HG03565 (cell line): ENCODE measurements at regions not wholly inside any gene's neighbourhood (a gene's known extent, or its start where the extent isn't known, plus 50 kb on each side); places are given as distances from the start of the nearest gene placed in this dataset.
"Not testable (repeated sequence)": the region's sequence is repeated elsewhere in the genome, so short reads cannot be mapped to it uniquely, and the experiment has no call there.

Experiments used
- ATAC-seq: cut with Tn5 transposase; IDR thresholded peaks from one replicate; pipeline ENCODE4 v1.9.1; 2021; ENCODE audit warnings: mild to moderate bottlenecking, moderate library complexity; ENCODE audit not compliant: unreplicated experiment

DNA sequence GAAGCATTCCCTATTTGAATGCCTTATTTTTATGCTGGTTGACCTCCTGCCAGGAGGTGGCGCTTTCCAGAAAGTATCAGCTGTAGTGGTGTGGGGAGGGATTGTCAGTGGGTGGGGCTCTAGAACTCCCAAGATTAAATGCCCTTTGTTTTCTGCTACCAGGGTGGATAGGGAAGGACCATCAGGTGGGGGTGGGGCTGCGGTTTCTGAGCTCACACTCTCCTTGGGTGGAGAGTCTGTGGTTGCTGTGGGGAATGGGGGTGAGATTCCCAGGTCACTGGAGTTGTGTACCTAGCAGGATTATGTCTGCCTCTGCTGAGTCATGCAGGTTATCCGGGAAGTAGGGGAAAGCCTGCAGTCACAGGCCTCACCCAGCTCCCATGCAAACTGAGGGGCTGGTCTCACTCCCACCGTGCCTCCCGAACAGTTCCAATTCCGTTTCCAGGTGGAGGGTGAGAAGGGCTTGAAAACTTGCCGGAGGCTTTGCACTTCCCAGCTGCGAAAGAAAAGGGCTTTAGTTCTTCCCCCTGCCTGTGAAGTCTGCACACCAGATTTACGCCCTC, 68.3 kb downstream of the ALG10B start:
- no peak for ATAC-seq

DNA sequence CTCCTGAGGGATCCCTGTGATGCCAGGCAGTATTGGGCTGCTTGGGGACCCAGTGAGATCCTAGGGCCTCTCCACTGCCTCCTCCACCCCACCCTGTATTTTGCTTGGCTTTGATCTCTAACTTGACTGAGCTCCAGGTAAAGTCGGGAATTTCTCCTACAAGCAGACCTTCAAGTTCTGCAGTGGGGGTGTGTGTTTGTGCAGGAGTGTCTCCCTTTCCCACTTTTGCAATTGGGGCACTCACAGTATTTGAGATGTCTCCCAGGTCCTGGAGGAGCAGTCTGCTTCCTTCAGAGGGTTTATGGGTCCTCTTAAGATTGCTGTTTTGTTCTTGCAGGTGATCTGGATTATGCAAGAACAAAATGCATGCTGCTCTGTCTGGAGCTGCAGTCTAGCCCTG, 68.9 kb downstream of the ALG10B start:
- no peak for ATAC-seq

- ATAC-seq = peak; percentile 84
Observed at GRCh38 chr12:38386205-38386985, 69.8 kb downstream of the ALG10B start.

DNA sequence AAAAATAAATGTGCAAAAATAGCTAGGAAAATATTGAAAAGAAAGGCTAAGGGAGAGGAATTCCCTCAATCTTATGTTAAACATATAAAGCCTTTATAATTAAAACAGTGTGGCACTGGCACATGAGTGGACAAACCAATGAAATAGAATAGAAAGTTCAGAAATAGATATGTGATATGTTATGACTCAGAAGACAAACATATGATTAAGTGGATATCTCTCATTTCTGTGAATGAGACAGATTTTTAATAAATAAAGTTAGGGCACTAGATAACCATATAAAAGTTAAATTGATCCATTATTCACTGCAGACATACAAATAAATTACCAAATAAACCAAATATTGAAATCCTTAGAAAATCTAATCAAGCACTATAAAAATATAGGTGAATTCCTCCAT, 73.0 kb downstream of the ALG10B start:
- no peak for ATAC-seq

DNA sequence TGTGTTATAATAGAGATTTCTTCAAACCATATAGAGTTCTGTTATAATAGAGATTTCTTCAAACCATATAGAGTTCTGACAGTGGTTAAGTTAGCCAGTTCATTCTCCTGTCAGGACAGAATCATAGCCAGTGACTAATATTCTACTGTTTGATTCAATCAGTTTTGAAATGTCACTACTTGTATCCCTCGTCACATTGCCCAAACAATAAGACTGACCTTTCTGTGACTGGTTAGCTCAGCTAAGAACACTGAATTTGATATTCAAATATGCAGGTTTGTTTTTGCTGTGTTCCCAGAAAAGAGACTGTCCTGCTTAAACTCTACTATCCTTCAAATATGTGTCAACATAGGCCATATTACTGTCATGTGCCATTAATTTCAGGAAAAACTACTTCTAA, 74.4 kb downstream of the ALG10B start:
- no peak for ATAC-seq

- ATAC-seq = peak; percentile 71
Observed at GRCh38 chr12:38392554-38393144, 76.1 kb downstream of the ALG10B start.

DNA sequence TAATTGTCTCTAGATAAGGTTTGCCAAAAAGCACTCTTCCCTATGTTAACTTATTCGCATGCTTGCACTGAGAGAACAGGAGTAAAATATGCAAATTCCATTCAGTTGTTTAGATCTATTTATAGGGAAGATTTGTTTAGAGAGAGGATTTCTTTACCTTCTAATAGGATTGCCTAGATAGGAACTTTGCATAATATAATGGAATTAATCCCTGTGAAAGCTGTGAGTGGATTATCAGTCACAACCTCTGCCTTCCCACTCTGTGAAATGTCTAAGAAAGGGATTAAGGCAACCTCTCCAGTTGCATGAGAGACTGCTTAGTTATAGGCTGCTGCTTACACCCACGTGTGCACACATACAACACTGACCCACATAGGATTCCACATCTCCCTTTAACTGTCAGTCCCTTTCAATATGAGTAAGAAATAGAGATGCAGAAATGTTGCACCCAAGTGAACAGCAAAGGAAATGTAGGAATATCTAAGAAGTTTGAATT, 83.2 kb downstream of the ALG10B start:
- ATAC-seq = no peak

DNA sequence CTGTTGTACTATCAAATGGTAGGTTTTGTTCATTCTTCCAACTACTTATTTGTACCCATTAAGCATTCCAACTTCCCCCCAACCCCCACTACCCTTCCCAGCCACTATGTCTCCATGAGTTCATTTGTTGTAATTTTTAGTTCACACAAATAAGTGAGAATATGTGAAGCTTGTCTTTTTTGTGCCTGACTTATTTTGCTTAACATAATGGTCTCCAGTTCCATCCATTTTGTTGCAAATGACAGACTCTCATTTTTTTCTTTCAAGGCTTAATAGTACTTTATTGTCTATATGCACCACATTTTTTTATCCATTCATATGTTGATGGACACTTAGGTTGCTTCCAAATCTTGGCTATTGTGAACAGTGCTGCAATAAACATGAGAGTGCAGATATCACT, 86.2 kb downstream of the ALG10B start:
- ATAC-seq = no peak

DNA sequence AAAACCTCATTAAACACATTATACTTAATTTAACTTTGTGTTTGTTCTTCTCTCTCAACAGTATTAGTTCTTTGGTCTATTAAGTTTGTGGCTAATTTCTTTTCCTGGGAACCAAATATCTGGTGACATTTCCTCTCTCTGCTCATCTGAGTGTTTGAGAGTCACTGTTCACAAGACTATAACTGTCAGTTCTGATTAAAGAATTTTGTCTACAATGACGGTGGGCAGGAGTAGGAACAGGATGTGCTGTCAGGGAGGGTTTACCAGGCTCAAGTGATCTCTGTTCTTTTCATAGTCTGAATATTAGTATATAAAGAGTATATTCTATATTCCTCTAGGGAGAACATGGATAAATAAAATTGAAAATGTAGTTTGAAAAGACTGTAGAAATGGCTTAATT, 92.9 kb downstream of the ALG10B start:
- no peak for ATAC-seq

DNA sequence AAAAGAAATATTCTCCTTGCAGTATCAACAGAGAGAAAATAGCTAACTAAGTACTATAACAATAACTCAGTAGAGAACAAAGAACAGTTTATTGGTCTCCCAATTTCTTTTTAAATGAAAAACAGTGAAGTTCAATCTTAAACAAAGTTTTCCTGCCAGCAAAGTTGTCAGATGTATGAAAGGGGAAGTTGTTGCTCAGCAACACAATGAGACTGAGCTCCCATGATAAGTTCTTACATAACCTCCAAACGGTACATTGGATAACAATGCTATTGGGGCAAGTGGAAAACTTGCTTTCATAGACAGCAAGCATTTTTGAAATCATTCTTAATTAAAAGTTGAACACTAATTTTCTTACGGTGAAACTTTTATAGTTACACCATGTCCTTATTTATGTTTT, 94.9 kb downstream of the ALG10B start:
- no peak for ATAC-seq

DNA sequence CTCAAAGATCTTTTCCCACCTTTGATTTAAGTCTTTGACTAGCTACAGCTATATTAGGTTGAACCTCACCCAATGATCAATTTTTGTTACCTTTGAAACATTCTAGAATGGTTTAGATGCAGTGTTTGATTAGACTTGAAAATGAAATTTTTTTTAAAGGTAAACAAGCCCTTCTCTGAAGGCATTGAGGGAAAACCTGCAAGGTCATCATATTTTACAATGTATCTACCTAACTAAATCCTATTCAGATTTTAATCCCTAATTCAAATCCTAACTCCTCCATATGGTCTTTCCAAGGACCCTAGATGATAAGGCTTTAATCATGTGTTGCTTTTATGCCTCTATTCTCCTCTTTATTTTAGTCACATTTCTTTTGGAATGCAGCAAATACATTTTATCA, 95.4 kb downstream of the ALG10B start:
- no peak for ATAC-seq

- ATAC-seq = no peak
Observed at GRCh38 chr12:38417101-38417500, 100.5 kb downstream of the ALG10B start.

- no peak for ATAC-seq
Observed at GRCh38 chr12:38424436-38424835, 107.9 kb downstream of the ALG10B start.

- no peak for ATAC-seq
Observed at GRCh38 chr12:38427442-38427841, 110.9 kb downstream of the ALG10B start.

- no peak for ATAC-seq
Observed at GRCh38 chr12:38431921-38432320, 115.3 kb downstream of the ALG10B start.

DNA sequence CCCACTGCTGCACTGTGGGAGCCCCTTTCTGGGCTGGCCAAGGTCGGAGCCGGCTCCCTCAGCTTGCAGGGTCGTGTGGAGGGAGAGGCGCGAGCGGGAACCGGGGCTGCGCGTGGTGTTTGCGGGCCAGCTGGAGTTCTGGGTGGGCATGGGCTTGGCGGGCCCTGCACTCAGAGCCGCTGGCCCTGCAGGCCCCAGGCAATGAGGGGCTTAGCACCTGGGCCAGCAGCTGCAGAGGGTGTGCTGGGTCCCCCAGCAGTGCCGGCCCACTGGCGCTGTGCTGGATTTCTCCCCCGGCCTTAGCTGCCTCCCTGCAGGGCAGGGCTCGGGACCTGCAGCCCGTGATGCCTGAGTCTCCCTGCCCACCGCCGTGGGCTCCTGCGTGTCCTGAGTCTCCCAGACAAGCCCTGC, 125.3 kb downstream of the ALG10B start:
- ATAC-seq = not testable (repeated sequence)

- no peak for ATAC-seq
Observed at GRCh38 chr12:38445040-38445439, 128.5 kb downstream of the ALG10B start.

GRCh38 chr12:38448991-38449390, 132.4 kb downstream of the ALG10B start:
- ATAC-seq = no peak

GRCh38 chr12:38456537-38457120, 140.1 kb downstream of the ALG10B start:
- ATAC-seq = no peak

DNA sequence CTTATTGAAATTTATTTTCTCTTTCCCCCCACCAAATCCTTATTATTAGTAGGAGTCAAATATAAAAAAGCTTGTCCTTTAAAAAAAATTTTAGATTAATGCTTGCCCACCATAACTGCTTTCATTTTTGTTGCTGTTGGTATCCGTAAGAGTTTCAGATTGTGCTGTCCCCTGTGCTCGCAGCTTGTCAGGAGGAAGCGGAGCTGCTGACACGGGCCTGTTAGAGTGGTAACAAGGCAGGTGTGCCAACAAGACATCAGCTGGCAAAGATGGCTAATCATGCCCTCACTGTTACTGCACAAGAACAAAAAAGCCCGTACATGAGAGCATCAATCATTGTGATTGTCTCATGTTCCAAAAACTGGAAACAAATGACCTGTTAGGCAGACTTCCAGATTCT, 148.4 kb downstream of the ALG10B start:
- ATAC-seq = no peak

DNA sequence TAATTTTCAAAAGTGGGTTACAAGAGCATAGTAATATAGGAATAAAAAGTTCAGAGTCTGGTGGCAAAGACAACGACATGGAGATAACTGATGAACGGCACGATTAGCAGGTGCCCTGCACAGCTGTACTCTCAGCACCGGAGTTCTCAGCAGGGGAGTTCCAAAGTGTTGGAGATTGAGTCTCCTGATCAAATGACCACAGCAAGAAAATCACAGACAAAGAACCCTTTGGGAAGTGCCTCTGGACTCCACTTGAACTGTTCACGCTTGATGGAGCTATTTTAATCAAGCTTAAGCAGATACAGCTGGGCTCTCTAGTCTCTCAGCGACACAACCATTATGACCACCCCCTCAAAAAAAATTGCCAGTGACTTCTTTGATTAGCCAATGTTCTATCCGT, 153.1 kb downstream of the ALG10B start:
- ATAC-seq = no peak
